ENCODE measurements at regions not wholly inside any gene's neighbourhood (a gene's known extent, or its start where the extent isn't known, plus 50 kb on each side); places are given as distances from the start of the nearest gene placed in this dataset.

DNA sequence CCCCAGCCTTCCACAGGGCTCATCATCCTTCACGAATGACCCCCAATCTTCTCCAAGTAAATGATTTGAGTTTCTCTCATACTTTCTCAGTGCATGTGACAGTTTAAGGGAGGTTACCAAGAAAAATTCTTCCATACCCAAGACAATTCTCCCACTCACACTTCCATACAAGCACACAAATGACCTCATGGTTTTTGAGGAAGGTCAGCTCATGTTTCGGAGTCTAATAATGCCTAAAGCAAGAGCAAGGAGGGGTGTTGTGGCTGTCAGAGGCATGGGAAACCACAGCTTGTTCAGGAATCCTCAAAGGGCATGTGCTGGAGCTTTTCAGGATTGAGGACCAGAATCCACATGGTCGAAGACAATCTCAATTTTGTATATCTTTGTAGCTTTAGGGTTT lies 279.0 kb downstream of the MAFB start:
- DNase-seq (ENCODE audit: low spot score): no peak
- H3K27ac ChIP-seq: no peak overlapping the region
- H3K4me3 ChIP-seq: no peak overlapping the region
- TF ChIP-seq, protein P1, sequence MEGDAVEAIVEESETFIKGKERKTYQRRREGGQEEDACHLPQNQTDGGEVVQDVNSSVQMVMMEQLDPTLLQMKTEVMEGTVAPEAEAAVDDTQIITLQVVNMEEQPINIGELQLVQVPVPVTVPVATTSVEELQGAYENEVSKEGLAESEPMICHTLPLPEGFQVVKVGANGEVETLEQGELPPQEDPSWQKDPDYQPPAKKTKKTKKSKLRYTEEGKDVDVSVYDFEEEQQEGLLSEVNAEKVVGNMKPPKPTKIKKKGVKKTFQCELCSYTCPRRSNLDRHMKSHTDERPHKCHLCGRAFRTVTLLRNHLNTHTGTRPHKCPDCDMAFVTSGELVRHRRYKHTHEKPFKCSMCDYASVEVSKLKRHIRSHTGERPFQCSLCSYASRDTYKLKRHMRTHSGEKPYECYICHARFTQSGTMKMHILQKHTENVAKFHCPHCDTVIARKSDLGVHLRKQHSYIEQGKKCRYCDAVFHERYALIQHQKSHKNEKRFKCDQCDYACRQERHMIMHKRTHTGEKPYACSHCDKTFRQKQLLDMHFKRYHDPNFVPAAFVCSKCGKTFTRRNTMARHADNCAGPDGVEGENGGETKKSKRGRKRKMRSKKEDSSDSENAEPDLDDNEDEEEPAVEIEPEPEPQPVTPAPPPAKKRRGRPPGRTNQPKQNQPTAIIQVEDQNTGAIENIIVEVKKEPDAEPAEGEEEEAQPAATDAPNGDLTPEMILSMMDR (IDR thresholded peaks at IDR 0.05): no peak

- TF ChIP-seq, protein P1 (IDR thresholded peaks at IDR 0.05): no peak
Measured at GRCh38 chr20:40397467-40397866, 291.6 kb downstream of the MAFB start.

GRCh38 chr20:40393197-40394079 lies 295.6 kb downstream of the MAFB start:
- Histone ChIP-seq H3K4me3 (no peak overlapping the region), H3K27ac (no peak overlapping the region)
- DNase-seq (ENCODE audit: low spot score): no peak
- TF ChIP-seq, protein P1 (IDR thresholded peaks at IDR 0.05): no peak

More at GRCh38 chr20:40397467-40397866, 291.6 kb downstream of the MAFB start:
- DNase-seq (ENCODE audit: low spot score): no peak
- Histone ChIP-seq H3K4me3 (no peak overlapping the region), H3K27ac (no peak overlapping the region)

DNA sequence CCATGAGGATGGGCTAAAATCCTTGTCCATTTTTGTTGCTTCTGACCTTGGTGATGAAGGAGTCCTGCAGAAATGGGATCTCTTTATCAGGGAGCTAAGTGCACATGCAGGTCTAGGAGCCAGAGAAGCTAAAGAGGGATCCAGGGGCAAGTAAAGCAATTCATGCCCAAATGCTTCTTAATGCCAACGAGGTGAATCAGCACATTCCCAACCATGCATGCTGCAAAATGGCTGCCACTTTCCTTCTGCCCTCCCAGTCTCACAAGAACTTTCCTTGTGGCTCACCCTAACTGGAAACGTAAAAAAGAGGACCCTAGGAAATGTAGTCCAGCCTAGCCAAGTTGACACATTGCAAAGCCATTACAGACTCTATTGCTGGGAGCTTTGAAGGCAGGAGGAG lies 298.4 kb downstream of the MAFB start:
- TF ChIP-seq, protein P1 (IDR thresholded peaks at IDR 0.05): no peak
- DNase-seq (ENCODE audit: low spot score): no peak
- Histone ChIP-seq H3K4me3 (no peak overlapping the region), H3K27ac (no peak overlapping the region)

DNA sequence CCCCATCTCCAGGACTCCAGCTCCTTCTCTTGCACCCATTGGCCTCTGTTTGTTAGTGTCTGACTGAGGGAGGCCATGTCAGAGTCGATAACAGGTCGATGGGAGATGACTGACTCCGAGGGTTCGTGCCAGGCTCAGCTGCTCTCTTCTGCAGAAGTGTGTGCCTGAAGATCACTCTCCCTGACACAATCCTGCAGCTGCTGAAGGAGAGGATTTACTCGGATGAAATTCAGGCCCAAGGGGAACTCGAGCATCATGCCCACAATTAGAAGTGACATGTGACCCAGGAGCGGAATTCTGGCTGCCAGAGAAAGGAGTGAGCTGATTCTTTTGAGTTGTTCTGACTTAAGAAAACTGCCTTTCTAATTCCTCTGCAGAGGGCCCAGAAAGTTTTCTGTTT lies 318.2 kb downstream of the MAFB start:
- Histone ChIP-seq H3K27ac (no peak overlapping the region), H3K4me3 (no peak overlapping the region)
- DNase-seq (ENCODE audit: low spot score): no peak
- TF ChIP-seq, protein P1 (IDR thresholded peaks at IDR 0.05): no peak

DNA sequence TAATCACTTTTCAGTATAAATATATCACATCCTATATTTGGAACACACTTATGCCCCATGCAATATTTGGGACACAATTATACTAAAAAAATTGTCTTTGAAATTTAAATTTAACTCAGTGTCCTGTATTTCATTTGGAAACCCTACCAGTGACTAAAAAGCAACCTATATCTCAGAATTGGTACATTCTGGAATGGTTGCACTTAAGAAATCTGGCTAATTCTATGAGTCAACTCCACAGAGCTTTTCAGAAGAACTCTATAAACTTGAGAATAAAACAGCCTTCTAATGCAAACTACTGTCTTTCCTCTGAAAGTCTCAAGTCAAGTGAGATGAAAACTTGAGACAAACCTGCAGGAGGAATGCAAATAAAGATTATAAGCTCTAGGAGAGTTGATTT lies 320.2 kb downstream of the MAFB start:
- no peak for DNase-seq (ENCODE audit: low spot score)
- H3K4me3 ChIP-seq: no peak overlapping the region
- TF ChIP-seq, protein P1 (IDR thresholded peaks at IDR 0.05): no peak
- H3K27ac ChIP-seq: no peak overlapping the region

DNA sequence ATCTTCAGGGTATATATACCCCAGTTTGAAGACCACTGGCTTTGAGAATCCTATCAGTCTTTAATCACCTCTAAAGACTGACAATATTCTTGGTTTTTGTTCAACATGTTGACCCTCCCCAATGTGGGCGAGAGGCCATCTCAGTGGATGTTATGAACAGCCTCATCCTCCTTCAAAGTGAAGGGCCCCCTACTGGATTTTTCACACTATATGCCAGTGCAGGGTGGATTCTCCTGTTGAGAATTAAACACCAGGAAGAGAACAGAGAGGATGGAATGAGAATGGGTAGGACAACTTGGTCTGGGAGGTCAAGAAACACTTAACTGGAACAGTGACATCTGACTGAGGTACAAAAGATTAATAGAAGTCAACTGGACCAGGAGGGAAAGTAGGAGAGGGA lies 327.1 kb downstream of the MAFB start:
- TF ChIP-seq, protein P1 (IDR thresholded peaks at IDR 0.05): no peak
- H3K4me3 ChIP-seq: no peak overlapping the region
- DNase-seq (ENCODE audit: low spot score): no peak
- H3K27ac ChIP-seq: no peak overlapping the region

Measured in coronary artery (tissue), 2 donors.